ENCODE measurements at regions not wholly inside any gene's neighbourhood (a gene's known extent, or its start where the extent isn't known, plus 50 kb on each side); places are given as distances from the start of the nearest gene placed in this dataset.

DNA sequence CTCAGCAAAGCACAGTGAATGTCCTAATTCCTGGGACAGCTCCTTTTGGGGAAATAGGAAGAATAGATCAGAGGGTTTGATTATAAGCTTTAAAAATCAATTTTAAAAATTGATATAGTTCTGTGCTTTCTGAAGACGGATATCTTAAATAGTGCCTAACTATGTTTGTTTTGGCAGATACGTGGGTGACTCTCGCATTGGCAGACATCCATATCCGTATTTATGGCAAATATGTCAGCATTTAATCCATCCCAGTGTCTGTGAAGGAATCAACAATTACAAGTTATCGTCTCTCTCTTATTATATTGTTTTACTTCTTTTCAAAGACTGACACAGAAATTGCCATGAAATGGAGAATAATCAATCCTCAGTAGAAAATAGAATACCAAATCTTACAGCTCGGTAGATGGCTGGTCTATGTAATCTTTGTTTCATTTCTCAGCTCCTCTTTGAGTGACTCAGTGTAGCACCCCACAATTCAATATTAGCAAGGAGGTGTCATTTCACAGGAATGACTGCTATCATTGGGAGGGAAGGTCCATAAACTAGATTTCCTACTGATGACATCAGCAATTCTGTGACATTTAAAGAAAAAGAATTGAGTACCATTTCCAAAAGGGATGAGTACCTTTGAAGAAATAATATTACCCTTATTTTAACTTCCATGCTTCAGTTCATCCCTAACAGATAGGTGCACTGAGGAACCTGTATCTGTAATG is 186.4 kb upstream of the NFE2L3 start:
- peaks cover 11% of the 10 kb centered on the region for H3K27me3 Mint-ChIP-seq
- no peak overlapping the region for H3K4me3 Mint-ChIP-seq
- H3K4me1 Mint-ChIP-seq (ENCODE audit: unreplicated experiment): peaks cover 6% of the 10 kb centered on the region
- H3K36me3 Mint-ChIP-seq: no peaks in the 10 kb centered on the region
- DNase-seq (ENCODE audit: extremely low spot score, unreplicated experiment): no peak
- TF ChIP-seq, protein P1, sequence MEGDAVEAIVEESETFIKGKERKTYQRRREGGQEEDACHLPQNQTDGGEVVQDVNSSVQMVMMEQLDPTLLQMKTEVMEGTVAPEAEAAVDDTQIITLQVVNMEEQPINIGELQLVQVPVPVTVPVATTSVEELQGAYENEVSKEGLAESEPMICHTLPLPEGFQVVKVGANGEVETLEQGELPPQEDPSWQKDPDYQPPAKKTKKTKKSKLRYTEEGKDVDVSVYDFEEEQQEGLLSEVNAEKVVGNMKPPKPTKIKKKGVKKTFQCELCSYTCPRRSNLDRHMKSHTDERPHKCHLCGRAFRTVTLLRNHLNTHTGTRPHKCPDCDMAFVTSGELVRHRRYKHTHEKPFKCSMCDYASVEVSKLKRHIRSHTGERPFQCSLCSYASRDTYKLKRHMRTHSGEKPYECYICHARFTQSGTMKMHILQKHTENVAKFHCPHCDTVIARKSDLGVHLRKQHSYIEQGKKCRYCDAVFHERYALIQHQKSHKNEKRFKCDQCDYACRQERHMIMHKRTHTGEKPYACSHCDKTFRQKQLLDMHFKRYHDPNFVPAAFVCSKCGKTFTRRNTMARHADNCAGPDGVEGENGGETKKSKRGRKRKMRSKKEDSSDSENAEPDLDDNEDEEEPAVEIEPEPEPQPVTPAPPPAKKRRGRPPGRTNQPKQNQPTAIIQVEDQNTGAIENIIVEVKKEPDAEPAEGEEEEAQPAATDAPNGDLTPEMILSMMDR (conservative IDR thresholded peaks at IDR 0.05): no peak
- H3K27ac Mint-ChIP-seq: no peak overlapping the region
- H3K9me3 Mint-ChIP-seq: no peaks in the 10 kb centered on the region

DNA sequence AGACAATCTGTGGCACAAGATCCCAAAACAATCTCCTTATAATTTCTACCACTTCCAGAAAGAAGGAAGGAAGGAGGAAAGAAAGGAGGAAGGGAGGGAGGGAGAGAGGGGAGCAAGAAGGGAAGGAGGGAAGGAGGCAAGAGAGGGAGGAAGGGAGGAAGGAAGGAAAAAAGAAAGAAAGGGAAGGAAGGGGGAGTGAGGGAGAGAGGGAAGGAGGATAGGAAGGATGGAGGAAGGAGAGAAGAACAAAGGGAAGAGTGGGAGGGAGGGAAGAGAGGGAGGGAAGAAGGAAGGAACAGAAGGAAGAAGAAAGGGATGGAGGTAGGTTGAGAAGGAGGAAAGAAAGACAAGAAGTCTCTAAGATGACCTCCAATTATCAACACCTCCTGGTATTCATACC is 185.5 kb upstream of the NFE2L3 start:
- Mint-ChIP-seq H3K4me3 (no peak overlapping the region), H3K4me1 (ENCODE audit: unreplicated experiment) (peaks cover 6% of the 10 kb centered on the region), H3K36me3 (no peaks in the 10 kb centered on the region), H3K27ac (no peak overlapping the region), H3K27me3 (peaks cover 11% of the 10 kb centered on the region), H3K9me3 (no peaks in the 10 kb centered on the region)
- TF ChIP-seq, protein P1 (conservative IDR thresholded peaks at IDR 0.05): no peak
- DNase-seq (ENCODE audit: extremely low spot score, unreplicated experiment): no peak

DNA sequence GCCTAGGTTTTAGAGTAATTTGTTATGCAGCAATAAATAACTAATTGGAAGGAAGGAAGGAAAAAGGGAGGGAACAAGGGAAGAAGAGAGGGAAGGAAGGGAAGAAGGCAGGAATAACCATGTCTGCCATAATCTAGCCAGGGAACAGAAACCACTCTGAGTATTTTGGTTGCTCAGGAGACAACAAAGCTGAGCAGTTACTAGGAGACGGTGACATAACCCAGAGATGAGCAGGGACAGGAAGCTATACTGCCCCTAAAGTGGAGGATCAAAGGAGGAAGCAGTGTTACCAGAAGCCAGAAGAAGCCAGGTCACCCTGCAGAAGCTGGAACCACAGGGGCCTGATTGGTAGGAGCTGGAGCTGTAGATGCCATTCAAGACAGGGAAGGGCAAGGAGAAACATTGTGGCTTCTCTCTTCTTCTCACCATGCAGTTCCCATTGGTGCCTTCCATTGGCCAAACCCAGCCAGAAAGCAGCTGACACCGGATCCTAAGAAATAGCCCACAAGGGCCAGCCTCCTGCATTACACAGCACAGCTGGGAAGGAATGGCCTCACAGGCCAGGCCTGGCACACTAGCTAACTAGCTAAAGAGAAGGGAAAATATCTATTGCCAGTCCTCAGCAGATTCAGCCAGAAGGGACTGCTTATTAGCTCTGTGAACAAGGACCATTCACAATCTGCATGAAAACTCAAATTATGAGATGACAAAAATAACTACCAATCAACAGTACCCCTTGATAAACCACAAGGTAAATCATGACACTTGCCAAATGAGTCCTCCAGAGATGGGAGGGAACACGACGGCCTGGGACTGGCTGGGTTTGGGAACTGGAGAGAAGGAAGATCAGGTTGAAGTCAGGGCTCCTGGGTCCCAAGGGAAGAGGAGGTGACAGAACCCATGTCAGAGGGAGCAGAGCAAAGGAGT is 184.5 kb upstream of the NFE2L3 start:
- Mint-ChIP-seq H3K9me3 (no peaks in the 10 kb centered on the region), H3K4me1 (ENCODE audit: unreplicated experiment) (peaks cover 6% of the 10 kb centered on the region), H3K36me3 (no peaks in the 10 kb centered on the region), H3K27ac (peak overlapping the region; percentile 24), H3K27me3 (peaks cover 9% of the 10 kb centered on the region), H3K4me3 (no peak overlapping the region)
- no peak for DNase-seq (ENCODE audit: extremely low spot score, unreplicated experiment)
- TF ChIP-seq, protein P1 (conservative IDR thresholded peaks at IDR 0.05): no peak

DNA sequence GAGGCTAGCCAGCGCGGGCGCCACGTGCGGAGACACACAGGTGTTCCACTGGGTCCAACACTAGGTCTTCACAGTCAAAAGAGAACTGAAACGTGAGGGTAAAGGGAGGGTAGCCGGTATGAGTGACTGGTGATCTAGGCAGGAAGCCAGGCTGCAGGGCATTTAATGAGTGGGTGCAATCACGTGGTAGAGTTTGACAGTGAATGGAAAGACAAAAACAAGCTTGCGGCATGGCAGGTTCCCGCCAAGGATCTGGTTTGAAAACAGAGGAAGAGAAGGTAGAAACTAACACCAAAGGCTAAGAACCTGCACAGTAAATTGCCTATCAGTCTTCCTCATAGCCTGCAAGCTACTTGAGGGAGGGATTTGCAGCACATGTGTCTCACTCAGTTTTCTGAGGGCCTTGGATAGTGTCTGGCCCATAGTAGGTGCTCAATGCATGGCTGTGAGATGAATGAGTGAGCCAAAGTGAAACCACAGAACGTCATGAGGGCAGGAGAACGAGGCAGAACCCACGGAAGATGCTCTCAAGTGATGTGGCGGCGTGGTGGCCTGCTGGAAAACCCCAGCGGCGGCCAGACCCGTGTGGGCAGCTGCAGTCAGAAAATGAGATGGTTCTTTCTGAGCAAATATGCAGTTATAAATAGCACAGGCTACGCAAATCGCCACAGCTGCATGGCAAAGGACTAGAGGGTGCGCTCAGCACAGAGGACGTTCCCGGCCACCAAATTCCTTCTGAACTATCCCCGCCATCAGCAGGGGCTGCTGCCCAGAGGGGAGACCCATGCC is 183.6 kb upstream of the NFE2L3 start:
- H3K27me3 Mint-ChIP-seq: peaks cover 9% of the 10 kb centered on the region

DNA sequence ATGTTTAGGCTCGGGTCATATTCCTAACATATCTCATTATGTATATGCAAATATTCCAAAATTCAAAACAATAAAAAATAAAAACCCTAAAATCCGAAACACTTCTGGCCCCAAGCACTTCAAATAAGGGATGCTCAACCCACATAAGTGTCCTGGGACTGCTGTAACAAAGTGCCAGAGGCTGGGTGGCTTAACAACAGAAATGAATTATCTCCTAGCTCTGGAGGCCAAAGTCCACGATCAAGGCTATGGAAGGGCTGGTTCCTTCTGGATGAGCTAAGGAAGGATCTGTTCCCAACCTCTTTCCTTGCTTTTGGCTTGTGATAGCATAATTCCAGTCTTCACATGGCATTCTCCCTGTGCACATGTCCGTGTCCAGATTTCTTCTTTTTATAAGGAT is 181.6 kb upstream of the NFE2L3 start:
- Mint-ChIP-seq H3K36me3 (no peaks in the 10 kb centered on the region), H3K4me1 (ENCODE audit: unreplicated experiment) (no peaks in the 10 kb centered on the region), H3K27me3 (peaks cover 9% of the 10 kb centered on the region), H3K9me3 (no peaks in the 10 kb centered on the region), H3K4me3 (no peak overlapping the region), H3K27ac (no peak overlapping the region)
- no peak for DNase-seq (ENCODE audit: extremely low spot score, unreplicated experiment)
- TF ChIP-seq, protein P1 (conservative IDR thresholded peaks at IDR 0.05): no peak

More for the DNA sequence above, 183.6 kb upstream of the NFE2L3 start:
- Mint-ChIP-seq H3K27ac (peak overlapping the region; percentile 24), H3K4me1 (ENCODE audit: unreplicated experiment) (peaks cover 6% of the 10 kb centered on the region), H3K9me3 (no peaks in the 10 kb centered on the region), H3K36me3 (no peaks in the 10 kb centered on the region), H3K4me3 (no peak overlapping the region)
- DNase-seq (ENCODE audit: extremely low spot score, unreplicated experiment): no peak
- TF ChIP-seq, protein P1 (conservative IDR thresholded peaks at IDR 0.05): no peak
